NCI-H1092 (cell line): ENCODE measurements at regions not wholly inside any gene's neighbourhood (a gene's known extent, or its start where the extent isn't known, plus 50 kb on each side); places are given as distances from the start of the nearest gene placed in this dataset.

Experiments used
- DNase-seq: peaks from one replicate; lab custom pipeline; 2025; lab: John Stamatoyannopoulos, UW

GRCh38 chr6:150712505-150713252 lies 113.0 kb downstream of the PLEKHG1 start:
- no peak for DNase-seq

GRCh38 chr6:150713487-150713886 lies 113.8 kb downstream of the PLEKHG1 start:
- no peak for DNase-seq

DNA sequence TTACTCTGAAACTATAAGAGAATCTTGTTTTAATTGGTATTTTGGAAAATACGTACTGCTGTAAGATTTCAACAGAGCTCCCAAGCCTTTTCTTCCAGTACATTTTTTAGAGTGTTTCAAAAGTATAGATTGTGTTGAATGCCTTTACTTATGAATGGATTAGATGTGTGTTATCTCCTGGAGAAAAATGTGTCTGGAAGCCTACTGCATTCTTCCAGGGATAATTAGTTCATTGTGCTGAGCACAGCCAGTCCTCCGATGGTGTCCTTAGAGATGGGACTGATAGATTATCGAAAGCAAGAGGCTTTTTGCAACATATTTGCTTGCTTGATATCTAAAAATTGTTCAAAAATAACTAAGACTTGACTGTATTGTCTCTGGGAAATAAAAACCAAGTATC lies 114.2 kb downstream of the PLEKHG1 start:
- DNase-seq: no peak

- no peak for DNase-seq
These were observed 115.4 kb downstream of the PLEKHG1 start for GRCh38 chr6:150715133-150715532.

- no peak for DNase-seq
These were observed 117.7 kb downstream of the PLEKHG1 start for GRCh38 chr6:150717419-150717818.

DNA sequence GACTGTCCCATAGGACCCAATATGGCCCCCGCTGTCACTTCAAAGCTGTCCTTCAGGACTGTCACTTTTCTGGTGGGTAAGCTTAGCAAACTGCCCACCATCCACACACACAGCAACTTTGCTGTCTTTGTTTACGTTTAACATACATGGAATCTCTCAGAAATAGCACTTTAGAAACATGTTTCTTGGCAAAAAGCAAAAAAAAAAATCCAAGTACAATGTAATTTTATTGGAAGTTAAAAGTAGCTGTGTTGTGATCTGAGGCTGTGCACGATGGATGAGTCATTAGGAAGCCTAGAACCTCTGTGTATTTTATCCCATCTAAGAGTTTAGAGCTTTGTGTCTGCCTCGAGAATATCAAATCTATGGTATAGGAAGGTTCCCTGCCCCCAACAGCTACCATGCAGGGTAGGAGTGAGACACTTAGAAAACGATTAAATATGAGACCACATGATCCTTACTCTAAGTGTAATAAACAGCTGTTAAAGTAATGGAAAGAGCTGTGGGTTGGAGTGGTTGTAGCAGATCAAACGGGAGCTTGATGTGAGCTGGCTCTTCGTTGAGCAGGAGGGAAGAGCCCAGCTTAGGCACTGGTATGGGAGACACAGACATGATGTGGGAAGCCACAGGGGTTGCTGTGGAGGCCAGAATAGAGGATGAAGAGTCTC lies 119.5 kb downstream of the PLEKHG1 start:
- no peak for DNase-seq

DNA sequence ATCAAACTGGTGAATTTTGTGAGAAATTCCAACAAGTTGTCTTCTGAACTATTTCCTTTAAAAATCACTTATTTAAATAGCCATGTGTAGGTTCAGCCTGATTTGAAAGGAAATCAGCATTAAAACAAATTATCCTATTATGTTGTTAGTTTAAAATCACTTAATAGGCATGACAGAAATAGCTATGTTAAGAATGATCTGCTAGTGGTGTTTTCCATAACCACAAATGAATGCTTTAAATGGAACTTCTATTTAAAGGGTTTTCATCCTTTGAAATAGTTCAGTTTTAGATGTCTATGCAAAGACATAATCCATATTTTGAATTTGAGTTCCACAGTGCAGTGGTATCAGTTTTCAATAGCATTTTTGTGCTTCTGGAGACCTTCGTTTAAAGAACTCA lies 120.1 kb downstream of the PLEKHG1 start:
- DNase-seq: no peak

GRCh38 chr6:150720774-150721233 lies 121.1 kb downstream of the PLEKHG1 start:
- DNase-seq: no peak

DNA sequence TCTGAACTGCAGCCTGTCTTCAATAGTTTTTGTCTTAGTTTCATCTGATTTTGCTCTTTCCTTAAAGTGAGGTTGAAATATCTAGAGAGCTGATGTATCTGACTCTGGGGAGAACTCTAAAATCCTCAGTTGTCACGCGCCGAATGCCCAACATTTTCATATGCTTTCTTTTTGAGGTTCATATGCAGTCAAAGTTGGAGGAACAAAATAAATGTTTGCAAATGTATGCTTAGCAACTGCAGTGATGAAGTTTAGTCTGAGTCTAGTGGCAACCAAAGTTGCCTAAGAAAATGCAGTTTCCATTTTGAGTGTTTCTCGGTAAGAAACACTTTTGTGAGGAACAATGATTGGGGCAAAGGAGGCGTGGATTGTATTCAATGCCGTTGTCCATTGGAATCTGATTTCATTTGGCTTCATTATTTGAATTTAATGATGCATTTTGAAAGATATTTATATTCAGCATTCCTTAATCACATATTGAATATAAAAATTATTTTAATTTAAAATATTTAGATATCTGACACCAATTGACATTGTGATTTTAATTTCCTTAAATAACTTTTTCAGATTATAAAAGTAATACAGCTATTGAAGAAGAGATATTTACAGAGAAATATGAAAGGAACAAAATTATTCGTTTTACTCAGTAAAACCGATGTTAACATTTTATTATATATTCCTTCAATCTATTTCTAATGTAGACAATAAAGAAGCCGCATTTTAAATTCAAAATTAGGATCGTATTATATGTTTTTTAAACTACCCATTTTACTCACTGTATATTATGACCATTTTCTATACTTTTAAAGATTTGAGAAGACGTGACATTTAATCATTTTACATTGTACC lies 122.0 kb downstream of the PLEKHG1 start:
- no peak for DNase-seq

DNA sequence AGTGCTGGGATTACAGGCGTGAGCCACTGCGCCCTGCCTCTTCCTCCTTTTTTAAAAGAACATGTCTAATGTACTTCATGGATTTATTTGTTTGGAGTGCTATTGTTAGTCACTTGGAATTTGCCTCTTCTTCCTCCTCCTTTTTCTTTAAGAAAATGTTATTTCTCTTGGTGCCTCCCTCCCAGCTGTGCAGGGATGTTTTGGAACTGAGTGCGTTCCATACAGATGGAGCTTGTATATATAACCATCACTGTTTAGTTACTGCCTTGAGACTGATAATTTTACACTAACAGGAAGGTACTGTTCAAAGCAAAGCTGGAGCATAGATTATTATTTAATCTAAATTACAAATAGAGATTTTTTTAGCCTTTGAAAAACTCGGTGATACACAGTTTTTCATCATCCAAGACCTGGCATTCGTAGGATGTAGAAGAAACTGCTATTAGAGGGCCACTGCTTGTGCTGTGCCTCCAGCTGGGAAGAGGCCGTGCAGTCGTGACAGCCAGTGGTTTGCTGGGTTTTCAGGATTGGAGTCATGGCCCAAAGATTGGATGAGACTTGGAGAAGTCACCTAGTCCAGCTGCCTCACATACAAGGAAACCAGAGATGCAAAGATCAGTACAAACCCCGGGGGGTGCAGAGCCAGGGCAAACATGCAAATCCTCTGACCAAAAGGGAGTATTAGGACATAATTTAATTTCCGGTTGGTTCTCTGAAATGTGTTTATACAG lies 123.1 kb downstream of the PLEKHG1 start:
- DNase-seq: no peak

DNA sequence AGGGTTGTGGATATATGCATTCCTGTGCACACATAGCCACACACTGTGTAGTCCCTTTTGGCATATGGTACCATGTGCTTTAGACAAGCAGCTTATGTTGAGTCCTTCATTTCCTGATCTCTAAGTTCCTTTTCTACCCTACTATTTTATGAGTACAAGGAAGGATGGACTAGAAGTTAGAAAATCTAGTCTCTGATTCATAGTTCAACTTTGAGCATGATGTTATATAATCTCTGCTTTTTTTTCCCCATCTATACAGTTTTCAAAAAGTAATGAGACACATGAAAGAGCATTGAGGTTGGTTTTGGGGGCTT lies 123.6 kb downstream of the PLEKHG1 start:
- DNase-seq: no peak

DNA sequence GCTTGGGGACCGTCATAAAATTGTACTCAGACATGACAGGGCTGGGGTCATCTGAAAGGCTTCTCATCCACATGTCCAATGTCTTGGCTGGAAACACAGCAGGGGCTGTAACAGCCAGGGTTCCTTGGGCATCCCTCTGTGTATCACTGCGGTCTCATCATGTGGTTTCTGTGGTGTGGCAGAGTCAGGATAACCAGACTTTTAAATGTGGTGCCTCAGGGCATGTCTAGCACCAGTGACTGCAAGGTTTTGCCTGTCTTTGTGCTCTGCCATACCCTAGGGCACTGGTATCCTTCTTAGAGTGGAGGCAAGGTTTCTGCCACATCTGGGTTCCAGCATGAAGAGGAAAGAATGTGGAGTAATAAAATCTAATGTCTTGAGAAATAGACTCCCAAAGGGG lies 124.2 kb downstream of the PLEKHG1 start:
- no peak for DNase-seq

GRCh38 chr6:150725795-150726194 lies 126.1 kb downstream of the PLEKHG1 start:
- DNase-seq: no peak

- DNase-seq: no peak
These were observed 129.6 kb downstream of the PLEKHG1 start for GRCh38 chr6:150729188-150729748.

DNA sequence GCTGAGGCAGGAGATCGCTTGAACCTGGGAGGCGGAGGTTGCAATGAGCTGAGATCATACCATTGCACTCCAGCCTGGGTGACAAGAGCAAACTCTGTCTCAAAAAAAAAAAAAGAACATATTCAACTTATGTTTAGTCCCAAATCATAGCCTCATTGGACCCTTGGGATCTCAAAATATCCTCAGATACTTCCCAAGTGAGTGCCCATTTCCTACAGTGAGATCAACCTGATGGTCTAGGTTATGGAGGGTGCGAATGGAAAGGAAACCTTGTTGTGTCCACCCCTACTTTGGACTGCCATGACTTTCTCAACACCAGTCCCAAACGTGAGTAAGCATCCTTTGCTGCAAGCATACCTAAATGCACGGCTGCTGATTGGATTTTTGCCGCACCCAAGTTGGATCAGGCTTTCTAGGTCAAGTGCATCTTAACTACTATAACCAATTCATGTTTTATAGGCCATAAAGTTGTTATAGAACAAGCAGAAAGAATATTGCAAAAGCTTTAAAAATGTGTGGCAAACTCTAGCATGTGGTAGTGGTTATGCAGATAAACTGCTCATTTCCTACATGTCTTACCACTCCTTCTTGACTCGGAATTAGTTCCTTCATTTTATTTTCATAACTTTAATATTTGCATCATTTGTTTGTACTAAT lies 131.2 kb downstream of the PLEKHG1 start:
- no peak for DNase-seq

- DNase-seq: no peak
These were observed 132.6 kb upstream of the MTHFD1L start for GRCh38 chr6:150732765-150733539.

DNA sequence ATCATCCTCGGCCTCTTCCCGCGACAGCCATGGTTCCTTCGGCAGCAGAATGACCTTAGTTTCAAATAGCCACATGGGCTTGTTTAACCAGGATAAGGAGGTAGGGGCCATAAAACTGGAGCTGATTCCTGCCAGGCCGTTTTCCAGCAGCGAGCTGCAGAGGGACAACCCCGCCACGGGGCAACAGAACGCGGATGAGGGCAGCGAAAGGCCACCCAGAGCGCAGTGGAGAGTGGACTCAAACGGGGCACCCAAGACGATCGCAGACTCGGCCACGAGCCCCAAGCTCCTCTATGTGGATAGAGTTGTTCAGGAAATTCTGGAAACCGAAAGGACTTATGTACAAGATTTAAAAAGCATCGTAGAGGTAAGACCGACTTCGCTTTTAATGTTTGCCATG lies 131.8 kb upstream of the MTHFD1L start:
- DNase-seq: no peak

DNA sequence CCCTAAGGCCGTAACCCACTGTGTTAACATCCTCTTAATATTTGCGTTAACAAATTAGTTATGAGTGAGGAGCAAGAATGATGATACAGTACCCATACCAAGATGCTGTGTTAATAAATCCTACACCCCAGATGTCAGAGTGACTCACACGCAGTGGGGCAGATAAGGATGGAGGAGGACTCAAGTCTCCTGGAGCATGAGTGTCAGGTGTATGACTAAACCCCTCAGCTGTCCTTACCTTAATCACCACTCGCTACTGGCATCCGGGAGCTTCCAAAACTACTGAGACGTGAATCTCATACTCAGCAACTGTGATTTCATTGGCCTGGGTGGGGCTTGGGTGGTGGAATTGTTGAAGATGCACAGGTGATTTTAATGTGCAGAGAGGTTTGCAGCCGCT lies 131.3 kb upstream of the MTHFD1L start:
- DNase-seq: no peak

GRCh38 chr6:150735341-150735851 lies 130.1 kb upstream of the MTHFD1L start:
- DNase-seq: no peak

- no peak for DNase-seq
These were observed 127.3 kb upstream of the MTHFD1L start for GRCh38 chr6:150738092-150738629.
